Lower leg skin (tissue), 4 donors: ENCODE measurements at regions not wholly inside any gene's neighbourhood (a gene's known extent, or its start where the extent isn't known, plus 50 kb on each side); places are given as distances from the start of the nearest gene placed in this dataset.

Experiments used
- DNase-seq, 2 donors: peaks; one replicate each; pipeline ENCODE4 v3.0.0-alpha.2; 2019; ENCODE audit warnings: low spot score in 2 of 2
- H3K4me3 ChIP-seq: fragments of 200-600 bp; sonication (generic); 2 replicates; pipeline ENCODE4 v1.5.1; 2017; ENCODE audit warnings: mild to moderate bottlenecking, low read depth; ENCODE audit not compliant: poor library complexity, severe bottlenecking
- POLR2A ChIP-seq, 2 donors: fragments of 450-650 bp; IDR thresholded peaks; one replicate each; pipeline ENCODE4 v1.6.1; 2016 to 2017; ENCODE audit warnings: antibody characterized with exemption in 2 of 2, mild to moderate bottlenecking in 1 of 2, moderate library complexity in 1 of 2
- WGBS, 2 donors: methylation state at CpG; one replicate each; pipeline ENCODE4 v1.1.5; 2018; 5-methylcytosine and 5-hydroxymethylcytosine counted together
- intact Hi-C: fragments of 100-400 bp; cut with DNase I; formaldehyde crosslinking; loops from one replicate; pipeline ENCODE4 v1.15.0; 2023; ENCODE audit warnings: low total_unique reads
- TF ChIP-seq, protein P1 (sequence below), 3 donors: fragments of 450-650 bp; IDR thresholded peaks; one replicate each; pipeline ENCODE4 v1.5.1; 2016; ENCODE audit warnings: antibody characterized with exemption in 3 of 3, mild to moderate bottlenecking in 3 of 3, moderate library complexity in 2 of 3

DNA sequence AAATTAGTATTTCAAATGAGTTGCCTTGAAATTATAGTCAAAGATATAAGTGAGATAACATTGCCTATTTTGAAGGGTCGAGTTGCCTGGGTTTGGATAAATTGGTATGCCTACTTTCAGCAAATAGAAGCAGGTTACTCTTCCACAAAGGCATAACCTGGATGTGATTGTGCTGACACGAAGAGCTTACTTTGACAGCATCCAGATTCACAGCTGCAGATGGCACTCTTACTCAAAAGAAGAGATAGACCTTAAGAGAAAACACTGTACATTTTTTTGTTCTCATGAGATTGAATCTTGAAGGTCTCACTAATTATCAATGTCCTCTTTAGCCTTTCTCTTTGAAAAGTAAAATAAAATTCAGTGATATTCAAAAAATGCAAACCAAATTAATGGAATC is 1338.7 kb downstream of the REEP3 start:
- no peak for TF ChIP-seq POLR2A (IDR thresholded peaks at IDR 0.05)
- TF ChIP-seq, protein P1, sequence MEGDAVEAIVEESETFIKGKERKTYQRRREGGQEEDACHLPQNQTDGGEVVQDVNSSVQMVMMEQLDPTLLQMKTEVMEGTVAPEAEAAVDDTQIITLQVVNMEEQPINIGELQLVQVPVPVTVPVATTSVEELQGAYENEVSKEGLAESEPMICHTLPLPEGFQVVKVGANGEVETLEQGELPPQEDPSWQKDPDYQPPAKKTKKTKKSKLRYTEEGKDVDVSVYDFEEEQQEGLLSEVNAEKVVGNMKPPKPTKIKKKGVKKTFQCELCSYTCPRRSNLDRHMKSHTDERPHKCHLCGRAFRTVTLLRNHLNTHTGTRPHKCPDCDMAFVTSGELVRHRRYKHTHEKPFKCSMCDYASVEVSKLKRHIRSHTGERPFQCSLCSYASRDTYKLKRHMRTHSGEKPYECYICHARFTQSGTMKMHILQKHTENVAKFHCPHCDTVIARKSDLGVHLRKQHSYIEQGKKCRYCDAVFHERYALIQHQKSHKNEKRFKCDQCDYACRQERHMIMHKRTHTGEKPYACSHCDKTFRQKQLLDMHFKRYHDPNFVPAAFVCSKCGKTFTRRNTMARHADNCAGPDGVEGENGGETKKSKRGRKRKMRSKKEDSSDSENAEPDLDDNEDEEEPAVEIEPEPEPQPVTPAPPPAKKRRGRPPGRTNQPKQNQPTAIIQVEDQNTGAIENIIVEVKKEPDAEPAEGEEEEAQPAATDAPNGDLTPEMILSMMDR (IDR thresholded peaks at IDR 0.05), result no peak
- WGBS, 2 donors, result 59 to 69% methylated on average over 2 of the region's 2 CpGs
- DNase-seq, result no peak
- intact Hi-C loops, result no loop called here
- no peak overlapping the region for H3K4me3 ChIP-seq

DNA sequence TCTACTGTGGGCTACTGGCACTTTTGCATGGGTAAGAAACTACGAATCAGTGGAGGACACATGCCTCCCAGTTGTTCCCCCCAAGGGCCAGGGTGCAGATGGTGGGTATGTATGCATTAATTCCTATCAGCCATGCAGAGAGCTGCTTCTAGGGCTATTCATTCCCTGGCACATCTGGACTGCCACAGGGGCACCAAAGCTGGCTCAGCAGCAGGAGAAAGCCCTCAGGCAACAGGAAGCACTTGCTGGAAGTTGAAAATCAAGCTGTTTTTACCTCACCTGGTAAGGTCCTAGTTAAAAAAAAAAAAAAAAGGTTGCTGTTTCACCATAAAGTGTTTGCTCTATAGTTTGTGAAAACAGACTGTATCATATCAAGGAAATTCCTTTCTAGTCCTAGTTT is 1342.6 kb downstream of the REEP3 start:
- TF ChIP-seq, protein P1 (IDR thresholded peaks at IDR 0.05), result no peak
- no peak for TF ChIP-seq POLR2A (IDR thresholded peaks at IDR 0.05)
- intact Hi-C loops, result no loop called here
- WGBS, 2 donors, result 60 to 62% methylated on average over 1 of the region's 1 CpG
- no peak for DNase-seq
- H3K4me3 ChIP-seq, result no peak overlapping the region

DNA sequence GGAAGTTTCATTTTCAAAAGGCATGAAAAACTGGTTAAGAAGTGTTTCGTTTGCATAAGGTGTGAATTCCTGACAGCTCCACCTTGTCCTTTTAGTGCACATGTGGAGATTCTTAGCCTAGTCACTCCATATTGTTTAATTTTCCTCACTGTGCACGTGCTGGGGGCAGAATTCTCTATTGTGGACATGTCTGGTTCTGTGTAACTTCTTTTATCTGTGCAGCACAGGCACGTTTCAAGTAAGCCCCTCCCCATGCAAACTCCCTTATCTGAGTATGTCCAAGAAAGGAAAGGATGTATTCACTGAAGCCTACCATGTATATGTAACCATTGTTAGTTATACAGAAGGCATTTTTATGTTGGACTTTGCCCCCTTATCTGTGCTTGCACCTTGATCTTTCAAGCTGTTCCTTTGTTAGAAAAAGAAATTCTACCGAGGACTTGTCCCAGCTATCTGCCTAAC is 1346.3 kb downstream of the REEP3 start:
- no peak overlapping the region for H3K4me3 ChIP-seq
- WGBS, 2 donors, result 15 to 20% methylated on average over 4 of the region's 4 CpGs
- intact Hi-C loops, result no loop called here
- TF ChIP-seq, protein P1 (IDR thresholded peaks at IDR 0.05), result no peak
- TF ChIP-seq POLR2A (IDR thresholded peaks at IDR 0.05), result no peak
- no peak for DNase-seq

DNA sequence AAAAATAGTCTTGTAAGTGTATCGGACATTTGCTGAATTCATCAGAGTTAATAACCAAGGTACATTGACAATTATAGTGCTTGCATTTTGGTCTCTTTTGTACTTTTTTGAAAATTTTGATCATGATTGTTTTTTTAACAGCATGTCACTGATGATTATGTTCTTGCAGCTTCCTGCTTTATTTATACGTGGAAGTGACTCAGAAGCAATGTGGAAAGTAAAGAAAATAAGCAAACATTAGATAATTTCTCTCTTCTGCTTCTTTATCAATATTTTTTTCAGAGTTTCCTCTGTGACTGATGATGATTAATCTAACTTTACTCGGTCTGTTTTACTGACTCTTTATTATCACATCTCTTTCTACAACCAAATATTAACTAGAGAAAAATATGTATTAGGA is 1351.9 kb downstream of the REEP3 start:
- no peak overlapping the region for H3K4me3 ChIP-seq
- TF ChIP-seq POLR2A (IDR thresholded peaks at IDR 0.05), result no peak
- TF ChIP-seq, protein P1 (IDR thresholded peaks at IDR 0.05), result no peak
- no peak for DNase-seq
- WGBS, 2 donors, result 63 to 65% methylated on average over 3 of the region's 3 CpGs
- intact Hi-C loops, result no loop called here

DNA sequence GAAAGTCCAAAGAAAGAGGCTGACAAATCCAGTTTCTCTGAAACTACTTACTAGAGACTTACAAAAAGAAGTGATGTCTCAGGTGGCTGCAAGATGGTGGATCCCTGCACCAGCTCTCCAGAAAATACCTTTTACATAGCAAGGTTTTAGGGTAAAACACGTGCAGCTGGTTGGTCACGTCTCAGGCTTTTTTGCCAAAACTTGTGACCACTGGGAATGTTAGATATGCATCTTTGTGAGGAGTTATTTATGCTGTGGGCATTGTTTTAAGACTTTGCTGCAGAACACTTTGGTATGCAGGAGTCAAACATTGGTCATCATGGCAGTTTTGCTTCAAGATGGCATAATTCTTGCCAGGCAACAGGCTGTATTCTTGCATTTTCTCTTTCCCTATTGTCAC is 1352.8 kb downstream of the REEP3 start:
- WGBS, 2 donors, result 84 to 91% methylated on average over 2 of the region's 2 CpGs
- H3K4me3 ChIP-seq, result no peak overlapping the region
- DNase-seq, result no peak
- TF ChIP-seq, protein P1 (IDR thresholded peaks at IDR 0.05), result no peak
- no peak for TF ChIP-seq POLR2A (IDR thresholded peaks at IDR 0.05)
- intact Hi-C loops, result no loop called here

DNA sequence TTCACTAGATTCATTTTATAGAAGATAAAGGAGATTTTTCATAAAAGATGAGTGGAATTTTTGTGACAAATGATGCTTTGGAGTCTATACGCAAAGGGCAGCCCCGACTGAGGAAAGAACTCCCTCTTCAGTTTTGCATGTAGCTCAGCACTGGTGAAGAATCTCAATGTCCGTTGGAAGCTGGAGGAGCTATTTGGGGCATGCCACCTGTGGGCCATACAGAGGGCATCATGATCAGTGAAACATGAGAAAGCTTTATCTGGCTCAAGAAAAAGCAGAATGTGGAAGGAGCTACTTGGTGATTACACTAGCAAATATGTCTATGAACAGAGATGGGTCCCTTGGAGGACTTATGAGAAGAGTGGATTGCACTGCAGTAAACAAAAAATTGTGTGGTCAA is 1359.3 kb downstream of the REEP3 start:
- DNase-seq, result no peak
- WGBS, 2 donors, result 77 to 89% methylated on average over 3 of the region's 3 CpGs
- no peak overlapping the region for H3K4me3 ChIP-seq
- intact Hi-C loops, result no loop called here
- TF ChIP-seq POLR2A (IDR thresholded peaks at IDR 0.05), result no peak
- TF ChIP-seq, protein P1 (IDR thresholded peaks at IDR 0.05), result no peak
